HAP-1 (cell line): ENCODE measurements at regions not wholly inside any gene's neighbourhood (a gene's known extent, or its start where the extent isn't known, plus 50 kb on each side); places are given as distances from the start of the nearest gene placed in this dataset.
A peak's percentile ranks its signal among the peaks of the same experiment; 100 is the strongest.

Source experiments
- DNase-seq, 2 experiments: peaks; one replicate each; pipeline ENCODE4 v3.0.0-alpha.2; 2016 to 2020; ENCODE audit warnings: low spot score in 2 of 2
- H3K27me3 ChIP-seq: fragments of 250-450 bp; sonication (Bioruptor Pico); 2 replicates; pipeline ENCODE4 v1.5.1; 2020; ENCODE audit warnings: low read depth, mild to moderate bottlenecking, moderate library complexity
- H3K36me3 ChIP-seq: fragments of 250-450 bp; sonication (Bioruptor Pico); replicated peaks from 2 replicates; pipeline ENCODE4 v1.5.1; 2020; ENCODE audit warnings: mild to moderate bottlenecking
- H3K4me1 ChIP-seq: fragments of 250-450 bp; sonication (Bioruptor Pico); 2 replicates; pipeline ENCODE4 v1.5.1; 2020; ENCODE audit warnings: mild to moderate bottlenecking
- H3K4me3 ChIP-seq: fragments of 250-450 bp; sonication (Bioruptor Pico); 2 replicates; pipeline ENCODE4 v1.5.1; 2020; ENCODE audit warnings: mild to moderate bottlenecking, moderate library complexity
- H3K9me3 ChIP-seq: fragments of 250-450 bp; sonication (Bioruptor Pico); 2 replicates; pipeline ENCODE4 v1.5.1; 2020; ENCODE audit warnings: mild to moderate bottlenecking, moderate library complexity
- in situ Hi-C: fragments of 300-500 bp; cut with MboI; formaldehyde crosslinking; loops from 3 replicates; pipeline ENCODE4 v1.14.3; 2020; ENCODE audit warnings: low sequenced_read_pairs, inconsistent platforms, mixed read lengths

- Histone ChIP-seq H3K27me3 (no peaks in the 10 kb centered on the region), H3K4me1 (no peaks in the 10 kb centered on the region), H3K9me3 (no peaks in the 10 kb centered on the region), H3K4me3 (no peak overlapping the region), H3K36me3 (no peaks in the 10 kb centered on the region)
- no peak for DNase-seq
- in situ Hi-C loops = no loop called here
Measured at GRCh38 chr6:134835993-134836392, 113.9 kb downstream of the ALDH8A1 start.

DNA sequence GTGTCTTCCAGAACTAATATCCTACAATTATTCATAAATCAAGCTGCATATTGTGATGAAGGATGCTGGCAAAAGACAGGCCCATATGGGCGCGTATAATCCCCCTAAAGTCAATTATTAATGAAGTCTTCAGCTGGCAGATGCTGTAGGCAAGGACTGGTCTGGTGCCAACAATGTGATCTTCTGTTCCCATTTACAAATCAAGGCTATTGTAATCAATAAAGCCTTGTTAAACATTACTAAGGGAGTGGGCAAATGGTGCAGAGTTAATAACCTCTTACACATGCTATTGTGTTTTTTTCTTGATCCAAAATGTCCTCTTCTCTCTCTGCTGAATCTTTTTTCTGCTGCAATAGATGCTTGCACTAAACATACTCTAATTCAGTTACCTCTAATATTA lies 119.0 kb downstream of the ALDH8A1 start:
- no peaks in the 10 kb centered on the region for H3K36me3 ChIP-seq
- in situ Hi-C loops = no loop called here
- no peak overlapping the region for H3K4me3 ChIP-seq
- H3K27me3 ChIP-seq = no peaks in the 10 kb centered on the region
- no peaks in the 10 kb centered on the region for H3K9me3 ChIP-seq
- no peak for DNase-seq
- H3K4me1 ChIP-seq = no peaks in the 10 kb centered on the region

DNA sequence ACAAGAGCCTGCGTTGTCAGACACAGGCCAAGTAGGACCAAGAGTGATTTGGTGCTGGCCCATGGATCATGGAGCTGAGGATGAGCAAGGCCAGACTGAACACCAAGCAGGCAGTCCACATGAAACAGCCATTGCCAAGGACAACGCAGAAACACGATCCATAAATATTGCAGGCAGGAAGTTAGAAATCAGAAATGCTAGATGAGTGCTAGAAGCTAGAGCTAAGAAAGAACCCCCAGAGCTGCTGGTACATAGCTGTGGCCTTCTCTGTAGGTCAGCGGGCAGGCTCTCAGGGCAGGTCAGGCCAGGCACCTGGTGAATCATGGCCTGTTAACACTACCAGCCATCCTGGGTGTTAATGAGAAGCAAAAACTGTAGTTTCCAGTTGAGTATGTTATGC lies 119.7 kb downstream of the ALDH8A1 start:
- DNase-seq = no peak
- H3K4me1 ChIP-seq = no peaks in the 10 kb centered on the region
- no peak overlapping the region for H3K4me3 ChIP-seq
- H3K27me3 ChIP-seq = no peaks in the 10 kb centered on the region
- in situ Hi-C loops = no loop called here
- H3K36me3 ChIP-seq = no peaks in the 10 kb centered on the region
- H3K9me3 ChIP-seq = no peaks in the 10 kb centered on the region

- H3K27me3 ChIP-seq = no peaks in the 10 kb centered on the region
- DNase-seq = no peak
- in situ Hi-C loops = no loop called here
Measured at GRCh38 chr6:134828641-134829040, 121.3 kb downstream of the ALDH8A1 start.

GRCh38 chr6:134826889-134827737 lies 122.8 kb downstream of the ALDH8A1 start:
- no peak for DNase-seq
- H3K4me1 ChIP-seq = no peaks in the 10 kb centered on the region; the same call in 1 of the 2 replicates
- no peaks in the 10 kb centered on the region for H3K27me3 ChIP-seq
- no peaks in the 10 kb centered on the region for H3K36me3 ChIP-seq
- H3K4me3 ChIP-seq = no peak overlapping the region
- in situ Hi-C loops = no loop called here
- H3K9me3 ChIP-seq = no peaks in the 10 kb centered on the region

More at GRCh38 chr6:134828641-134829040, 121.3 kb downstream of the ALDH8A1 start:
- Histone ChIP-seq H3K36me3 (no peaks in the 10 kb centered on the region), H3K9me3 (no peaks in the 10 kb centered on the region), H3K4me3 (no peak overlapping the region), H3K4me1 (no peaks in the 10 kb centered on the region)

DNA sequence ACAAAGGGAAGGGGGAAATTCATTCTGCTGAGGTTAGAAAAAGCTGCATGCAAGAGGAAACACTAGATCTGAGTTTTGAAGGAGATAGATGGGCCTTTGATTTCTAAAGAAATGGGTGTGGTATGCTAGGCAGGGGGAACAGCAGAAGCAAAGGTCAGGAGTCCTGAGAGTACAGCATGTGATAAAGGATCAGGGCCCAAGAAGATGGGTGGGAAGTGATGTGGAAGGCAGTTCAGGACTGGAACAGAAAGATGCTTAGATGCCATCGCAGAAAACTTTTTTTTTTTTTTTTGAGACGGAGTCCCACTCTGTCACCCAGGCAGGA lies 126.2 kb downstream of the ALDH8A1 start:
- Histone ChIP-seq H3K27me3 (no peaks in the 10 kb centered on the region), H3K36me3 (no peaks in the 10 kb centered on the region), H3K4me3 (no peak overlapping the region), H3K4me1 (no peaks in the 10 kb centered on the region; the same call in 1 of the 2 replicates), H3K9me3 (no peaks in the 10 kb centered on the region)
- in situ Hi-C loops = no loop called here
- no peak for DNase-seq

DNA sequence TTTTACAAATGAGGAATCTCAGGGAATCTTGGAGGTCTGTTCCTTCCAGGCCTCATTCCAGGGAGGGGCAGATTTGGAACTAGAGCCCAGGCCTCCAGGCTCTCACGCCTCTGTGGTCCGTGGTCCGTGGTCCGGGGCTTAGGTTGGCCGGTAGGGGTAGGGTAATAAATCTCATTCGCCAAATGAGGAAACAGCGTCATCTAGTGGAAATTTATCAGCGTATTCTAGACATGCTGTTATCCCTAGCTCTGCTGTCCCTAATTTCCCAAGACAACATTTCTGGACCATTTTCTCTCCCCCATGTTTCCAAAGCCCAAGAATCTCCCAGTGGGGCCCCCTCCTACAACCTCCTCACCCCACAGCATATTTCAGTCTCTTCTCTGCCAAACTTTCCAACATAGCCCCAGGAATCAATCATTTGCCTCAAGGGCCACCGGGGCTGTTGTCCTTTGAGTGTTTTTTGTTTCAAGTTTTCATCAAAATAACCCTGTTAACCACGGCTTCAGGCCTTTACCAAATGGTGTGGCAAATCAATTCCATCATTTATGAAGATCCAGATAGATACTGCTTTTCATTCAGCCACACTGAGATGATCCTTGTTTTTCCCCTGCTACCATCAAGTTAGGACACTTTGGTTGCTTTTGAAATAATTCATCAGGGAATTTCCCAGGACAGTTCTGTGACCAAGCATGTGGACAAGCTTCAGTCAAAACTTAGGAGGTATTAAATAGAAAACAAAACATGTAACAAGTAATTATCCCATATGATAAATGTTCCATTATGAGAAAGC lies 126.8 kb downstream of the ALDH8A1 start:
- peak; percentile 83 to 84 for DNase-seq
- in situ Hi-C loops = no loop called here
- no peak overlapping the region for H3K4me3 ChIP-seq
- H3K4me1 ChIP-seq = no peaks in the 10 kb centered on the region; the same call in 1 of the 2 replicates
- H3K9me3 ChIP-seq = no peaks in the 10 kb centered on the region
- no peaks in the 10 kb centered on the region for H3K36me3 ChIP-seq
- H3K27me3 ChIP-seq = no peaks in the 10 kb centered on the region

DNA sequence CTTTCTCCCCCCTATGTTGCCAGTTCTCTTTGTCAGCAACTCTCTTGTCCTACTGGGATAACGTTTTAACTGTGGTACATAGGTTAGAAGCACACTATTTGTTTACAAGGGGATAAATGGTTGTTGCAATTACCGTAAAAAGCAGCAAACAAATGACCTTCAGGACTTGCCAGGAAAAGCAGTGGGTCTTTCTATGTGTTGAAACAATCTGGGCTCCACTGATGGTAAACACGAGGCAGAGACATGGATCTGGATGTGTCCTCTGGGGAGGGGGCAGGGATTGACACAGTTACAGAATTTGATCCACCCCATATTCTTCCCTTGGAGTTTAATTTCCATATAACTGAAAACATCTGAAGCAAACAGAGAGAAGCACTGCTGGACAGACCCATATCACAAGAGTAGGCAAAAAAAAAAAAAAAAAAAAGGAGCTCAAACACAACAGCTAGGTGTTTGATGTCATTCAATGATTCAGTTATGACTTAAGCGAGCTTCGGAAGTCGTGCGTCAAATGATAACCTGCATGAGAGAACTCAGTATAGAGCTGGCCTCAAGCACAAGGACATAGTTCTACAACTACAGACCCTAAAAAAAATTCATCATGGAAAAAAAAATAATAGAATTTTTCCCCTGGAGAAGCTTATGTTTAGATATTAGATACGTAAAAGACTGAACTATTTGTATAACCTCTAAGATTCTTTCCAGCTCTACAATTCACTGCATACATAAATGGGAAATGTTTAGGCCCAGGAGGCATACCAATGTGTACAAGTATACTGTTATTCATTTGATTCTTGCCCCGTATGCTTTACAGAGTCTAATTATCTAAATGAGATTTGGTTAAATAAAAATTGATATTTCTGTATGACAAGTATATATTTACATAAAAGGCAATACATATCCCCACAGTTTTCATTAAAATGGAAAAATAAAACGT lies 127.7 kb downstream of the ALDH8A1 start:
- no peaks in the 10 kb centered on the region; the same call in 1 of the 2 replicates for H3K4me1 ChIP-seq
- no peak for DNase-seq
- H3K9me3 ChIP-seq = no peaks in the 10 kb centered on the region
- no peaks in the 10 kb centered on the region for H3K36me3 ChIP-seq
- no peaks in the 10 kb centered on the region for H3K27me3 ChIP-seq
- in situ Hi-C loops = no loop called here
- no peak overlapping the region for H3K4me3 ChIP-seq

GRCh38 chr6:134821397-134821796 lies 128.5 kb downstream of the ALDH8A1 start:
- no peak for DNase-seq
- H3K4me1 ChIP-seq = no peaks in the 10 kb centered on the region; the same call in 1 of the 2 replicates
- H3K4me3 ChIP-seq = no peak overlapping the region
- H3K9me3 ChIP-seq = no peaks in the 10 kb centered on the region
- H3K36me3 ChIP-seq = no peaks in the 10 kb centered on the region
- in situ Hi-C loops = no loop called here
- H3K27me3 ChIP-seq = no peaks in the 10 kb centered on the region

- no peaks in the 10 kb centered on the region for H3K9me3 ChIP-seq
- H3K36me3 ChIP-seq = no peaks in the 10 kb centered on the region
- no peaks in the 10 kb centered on the region for H3K27me3 ChIP-seq
- H3K4me3 ChIP-seq = no peak overlapping the region
- DNase-seq = no peak
- no peaks in the 10 kb centered on the region; the same call in 1 of the 2 replicates for H3K4me1 ChIP-seq
- in situ Hi-C loops = loop anchor here (10.0 kb wide), 1 partner anchor 655 kb away; no protein-coding TSS in a partner anchor
Measured at GRCh38 chr6:134819863-134820800, 129.8 kb downstream of the ALDH8A1 start.

- no peak for DNase-seq
- in situ Hi-C loops = loop anchor here (10.0 kb wide), 1 partner anchor 654 kb away; no protein-coding TSS in a partner anchor
Measured at GRCh38 chr6:134819236-134819635, 130.7 kb downstream of the ALDH8A1 start.

GRCh38 chr6:134817448-134817847 lies 132.5 kb downstream of the ALDH8A1 start:
- Histone ChIP-seq H3K27me3 (no peaks in the 10 kb centered on the region), H3K36me3 (no peaks in the 10 kb centered on the region), H3K4me3 (no peak overlapping the region), H3K9me3 (no peaks in the 10 kb centered on the region), H3K4me1 (no peaks in the 10 kb centered on the region; the same call in 1 of the 2 replicates)
- DNase-seq = no peak
- in situ Hi-C loops = loop anchor here (10.0 kb wide), 1 partner anchor 653 kb away; no protein-coding TSS in a partner anchor

More at GRCh38 chr6:134819236-134819635, 130.7 kb downstream of the ALDH8A1 start:
- no peaks in the 10 kb centered on the region; the same call in 1 of the 2 replicates for H3K4me1 ChIP-seq
- no peaks in the 10 kb centered on the region for H3K36me3 ChIP-seq
- no peak overlapping the region for H3K4me3 ChIP-seq
- H3K9me3 ChIP-seq = no peaks in the 10 kb centered on the region
- no peaks in the 10 kb centered on the region for H3K27me3 ChIP-seq
